Heart left ventricle (tissue), 16 donors: ENCODE measurements at regions not wholly inside any gene's neighbourhood (a gene's known extent, or its start where the extent isn't known, plus 50 kb on each side); places are given as distances from the start of the nearest gene placed in this dataset.

Experiments
- ATAC-seq, 4 donors: fragments of 200-7000 bp; cut with Tn5 transposase; one replicate each; pipeline ENCODE4 v1.9.1; 2020 to 2022; ENCODE audit warnings: moderate library complexity in 4 of 4, mild to moderate bottlenecking in 3 of 4, moderate number of reproducible peaks in 1 of 4
- DNase-seq, 5 donors: peaks; one replicate each; pipeline ENCODE4 v3.0.0-alpha.2; 2020
- H3K27ac ChIP-seq, 12 donors: fragments of 200-600 bp; sonication (generic) in 4 of 12; one replicate each; pipeline versions ENCODE4 v1.5.0 to v1.8.0; 2016 to 2022; ENCODE audit warnings: mild to moderate bottlenecking in 2 of 12
- H3K27me3 ChIP-seq, 9 donors: fragments of 200-600 bp; sonication (generic) in 2 of 9; one replicate each; pipeline versions ENCODE4 v1.5.1 to v1.8.0; 2016 to 2022; ENCODE audit warnings: mild to moderate bottlenecking in 3 of 9
- H3K36me3 ChIP-seq, 9 donors: fragments of 200-600 bp; sonication (generic) in 2 of 9; one replicate each; pipeline versions ENCODE4 v1.5.0 to v1.8.0; 2018 to 2022; ENCODE audit warnings: mild to moderate bottlenecking in 2 of 9
- H3K4me1 ChIP-seq, 12 donors: fragments of 200-600 bp; sonication (generic) in 4 of 12; one replicate each; pipeline versions ENCODE4 v1.5.0 to v1.8.0; 2016 to 2022; ENCODE audit warnings: mild to moderate bottlenecking in 3 of 12
- H3K4me3 ChIP-seq, 12 donors: fragments of 200-600 bp; sonication (generic) in 4 of 12; one replicate each; pipeline versions ENCODE4 v1.5.0 to v1.8.0; 2017 to 2022; ENCODE audit warnings: mild to moderate bottlenecking in 9 of 12, moderate library complexity in 4 of 12
- H3K9me3 ChIP-seq, 12 donors: fragments of 200-600 bp; sonication (generic) in 4 of 12; one replicate each; pipeline versions ENCODE4 v1.5.0 to v1.8.0; 2016 to 2022; ENCODE audit warnings: mild to moderate bottlenecking in 1 of 12
- CTCF ChIP-seq, 12 donors: fragments of 200-600 bp; sonication (generic) in 4 of 12; IDR thresholded peaks; one replicate each; pipeline versions ENCODE4 v1.5.0 to v1.8.0; 2018 to 2022; ENCODE audit warnings: antibody characterized with exemption in 12 of 12, mild to moderate bottlenecking in 5 of 12
- POLR2A ChIP-seq, 2 donors: fragments of 450-650 bp; IDR thresholded peaks; one replicate each; pipeline ENCODE4 v1.6.1; 2017; ENCODE audit warnings: antibody characterized with exemption in 2 of 2, mild to moderate bottlenecking in 2 of 2, moderate library complexity in 2 of 2
- WGBS, 4 donors: extraction: QIAGEN DNeasy Blood & Tissue Kit in 2 of 4; methylation state at CpG; one replicate each; pipeline versions ENCODE4 v1.1.5 to v1.1.7; 2013 to 2018; 5-methylcytosine and 5-hydroxymethylcytosine counted together
- intact Hi-C, 10 donors: fragments of 100-400 bp; cut with DNase I; formaldehyde crosslinking; loops; one replicate each; pipeline versions ENCODE4 v1.11.1 to v1.14.2; 2022
- donor health status: ischemic (EF 13 %, LVEDD 7.1; RV severe dilation, severe dysfunction).
- donor health status: healthy with polysubstance abuse.
- donor health status: DM: no; HTN: yes; CAD: no.
- donor health status: DM: no; HTN: no; CAD: no.
- donor health status: ischemic (EF 25% LVEDD 6.9; RV normal size, moderate dysfunction).
- donor health status: ischemic (EF 25% LVEDD 5.7; RV mildly dilated, moderate dysfunction).
- donor health status: healthy.
- donor health status: DM: yes; HTN: yes; CAD: no.
- donor health status: ischemic (EF 35%, LVEDD 5.7; RV mildly dilated, moderate dysfunction).
- donor health status: nonischemic (EF 11% LVEDD 7.7; RV severe dilation, severe dysfunction).
- donor health status: DM: yes; HTN: yes; CAD: no.
- donor health status: PGD.
- donor health status: ischemic (EF 29% LVEDD 5.4; RV normal size, mild dysfunction).
- donor health status: nonischemic (EF 23%, LVEDD 6.1; RV moderate dilation, normal function).

- ATAC-seq (no peak), DNase-seq (no peak)
- Histone ChIP-seq H3K27ac (no peak overlapping the region), H3K4me3 (no peak overlapping the region), H3K36me3 (no peaks in the 10 kb centered on the region), H3K27me3 (no peaks in the 10 kb centered on the region), H3K4me1 (no peaks in the 10 kb centered on the region), H3K9me3 (peaks cover 0 to 5% (median 0%) of the 10 kb centered on the region in 12 donors)
- TF ChIP-seq POLR2A (IDR thresholded peaks at IDR 0.05): no peak
- no peak for TF ChIP-seq CTCF (IDR thresholded peaks at IDR 0.05)
- 80 to 91% (median 82%) methylated on average over 3 of the region's 3 CpGs for WGBS, 4 donors
- intact Hi-C loops: no loop called here
Observed at GRCh38 chr12:103175625-103176024, 218.2 kb downstream of the ASCL1 start.

- WGBS, 4 donors: 72 to 79% (median 75%) methylated on average over 14 of the region's 14 CpGs
- Histone ChIP-seq H3K4me3 (no peak overlapping the region), H3K4me1 (no peaks in the 10 kb centered on the region), H3K9me3 (no peaks in the 10 kb centered on the region), H3K36me3 (no peaks in the 10 kb centered on the region), H3K27me3 (no peaks in the 10 kb centered on the region), H3K27ac (no peak overlapping the region)
- intact Hi-C loops: no loop called here
- no peak for ATAC-seq
- DNase-seq: no peak
- TF ChIP-seq POLR2A (IDR thresholded peaks at IDR 0.05): no peak
- no peak for TF ChIP-seq CTCF (IDR thresholded peaks at IDR 0.05)
Observed at GRCh38 chr12:103177639-103178255, 220.3 kb downstream of the ASCL1 start.

- intact Hi-C loops: no loop called here
- Histone ChIP-seq H3K4me3 (no peak overlapping the region), H3K27me3 (no peaks in the 10 kb centered on the region), H3K4me1 (no peaks in the 10 kb centered on the region), H3K36me3 (no peaks in the 10 kb centered on the region), H3K27ac (no peak overlapping the region), H3K9me3 (no peaks in the 10 kb centered on the region)
- no peak for ATAC-seq
- WGBS, 4 donors: 78 to 81% (median 80%) methylated on average over 14 of the region's 14 CpGs
- no peak for DNase-seq
- TF ChIP-seq POLR2A (IDR thresholded peaks at IDR 0.05) (no peak), CTCF (IDR thresholded peaks at IDR 0.05) (no peak)
Observed at GRCh38 chr12:103178366-103179080, 221.0 kb downstream of the ASCL1 start.

- Histone ChIP-seq H3K4me3 (no peak overlapping the region), H3K36me3 (no peaks in the 10 kb centered on the region), H3K9me3 (no peaks in the 10 kb centered on the region), H3K27me3 (no peaks in the 10 kb centered on the region), H3K4me1 (no peaks in the 10 kb centered on the region), H3K27ac (no peak overlapping the region)
- WGBS, 4 donors: 58 to 77% (median 71%) methylated on average over 6 of the region's 6 CpGs
- TF ChIP-seq CTCF (IDR thresholded peaks at IDR 0.05) (no peak), POLR2A (IDR thresholded peaks at IDR 0.05) (no peak)
- DNase-seq: no peak
- intact Hi-C loops: no loop called here
- ATAC-seq: no peak
Observed at GRCh38 chr12:103181366-103182152, 224.1 kb downstream of the ASCL1 start.
